HEK293 (cell line): ENCODE measurements at regions not wholly inside any gene's neighbourhood (a gene's known extent, or its start where the extent isn't known, plus 50 kb on each side); places are given as distances from the start of the nearest gene placed in this dataset.

Experiments used
- CTCF ChIA-PET: fragments of 350-600 bp; formaldehyde crosslinking; extraction: SDS; loops from one replicate; lab custom pipeline; 2021; ENCODE audit warnings: antibody characterized with exemption; lab: Yijun Ruan, JAX
- POLR2A ChIA-PET: fragments of 300-600 bp; formaldehyde crosslinking; extraction: SDS; loops from one replicate; lab custom pipeline; 2020; ENCODE audit warnings: antibody characterized with exemption, inconsistent platforms; lab: Yijun Ruan, JAX
- H3K27ac ChIP-seq: fragments of 200-500 bp; sonication (Bioruptor generic); 2 replicates; pipeline ENCODE4 v1.5.1; 2014; ENCODE audit warnings: low read depth, low read length, control low read depth, inconsistent platforms; ENCODE audit errors: extremely low read depth
- H3K36me3 ChIP-seq, 2 experiments: fragments of 200-500 bp in 1 of 2; sonication (Bioruptor generic) in 1 of 2; 1 replicate in 1 of 2; 2 replicates in 1 of 2; pipeline ENCODE4 v1.5.1; 2014 to 2017; ENCODE audit warnings: inconsistent platforms in 2 of 2, low read length in 2 of 2; ENCODE audit not compliant: control insufficient read depth in 2 of 2, insufficient read depth in 1 of 2
- H3K4me1 ChIP-seq: fragments of 200-500 bp; sonication (Bioruptor generic); 2 replicates; pipeline ENCODE4 v1.5.1; 2014; ENCODE audit warnings: mild to moderate bottlenecking, low read length, inconsistent platforms; ENCODE audit not compliant: control insufficient read depth, insufficient read depth
- H3K4me3 ChIP-seq: 2 replicates; pipeline ENCODE4 v1.5.1; 2011; ENCODE audit warnings: low read depth, mild to moderate bottlenecking, control low read depth, low read length, moderate library complexity
- H3K9me3 ChIP-seq: fragments of 200-500 bp; sonication (Bioruptor generic); 2 replicates; pipeline ENCODE4 v1.5.1; 2014; ENCODE audit warnings: low read depth, low read length, inconsistent platforms; ENCODE audit not compliant: control insufficient read depth, insufficient read depth
- BCL11B ChIP-seq: fragments of 450-650 bp; formaldehyde crosslinking; IDR thresholded peaks from 2 replicates; pipeline ENCODE4 v1.5.1; 2016; ENCODE audit warnings: low read depth, missing biosample characterization, missing genetic modification characterization
- IKZF3 ChIP-seq: fragments of 450-650 bp; IDR thresholded peaks from 2 replicates; pipeline ENCODE4 v1.5.0; 2018; ENCODE audit warnings: missing biosample characterization, mild to moderate bottlenecking, missing genetic modification characterization, moderate library complexity
- PRDM1 ChIP-seq: fragments of 450-650 bp; formaldehyde crosslinking; IDR thresholded peaks from 2 replicates; pipeline ENCODE4; 2016; ENCODE audit warnings: missing biosample characterization, missing genetic modification characterization
- SALL2 ChIP-seq: fragments of 450-650 bp; formaldehyde crosslinking; IDR thresholded peaks from 2 replicates; pipeline ENCODE4 v1.5.0; 2017; ENCODE audit warnings: missing biosample characterization, mild to moderate bottlenecking, missing genetic modification characterization, borderline replicate concordance
- WT1 ChIP-seq: fragments of 450-650 bp; formaldehyde crosslinking; IDR thresholded peaks from 2 replicates; pipeline ENCODE4 v1.5.1; 2016; ENCODE audit warnings: missing biosample characterization, missing genetic modification characterization
- ZFP37 ChIP-seq: fragments of 450-650 bp; formaldehyde crosslinking; IDR thresholded peaks from 2 replicates; pipeline ENCODE4 v1.5.1; 2016; ENCODE audit warnings: missing biosample characterization, missing genetic modification characterization
- ZNF19 ChIP-seq: fragments of 450-650 bp; formaldehyde crosslinking; IDR thresholded peaks from 2 replicates; pipeline ENCODE4; 2016; ENCODE audit warnings: missing biosample characterization, missing genetic modification characterization, low read depth
- ZNF292 ChIP-seq: fragments of 450-650 bp; formaldehyde crosslinking; IDR thresholded peaks from 2 replicates; pipeline ENCODE4 v1.5.1; 2016; ENCODE audit warnings: low read depth, missing biosample characterization, missing genetic modification characterization, borderline replicate concordance
- ZNF324 ChIP-seq: fragments of 450-650 bp; formaldehyde crosslinking; IDR thresholded peaks from 2 replicates; pipeline ENCODE4 v1.5.1; 2016; ENCODE audit warnings: missing biosample characterization, missing genetic modification characterization
- ZNF521 ChIP-seq: fragments of 450-650 bp; formaldehyde crosslinking; IDR thresholded peaks from 2 replicates; pipeline ENCODE4 v1.5.1; 2017; ENCODE audit warnings: missing biosample characterization, mild to moderate bottlenecking, missing genetic modification characterization
- ZNF639 ChIP-seq: fragments of 450-650 bp; formaldehyde crosslinking; IDR thresholded peaks from 2 replicates; pipeline ENCODE4 v1.5.1; 2016; ENCODE audit warnings: missing biosample characterization, missing genetic modification characterization
- ZNF654 ChIP-seq: fragments of 450-650 bp; formaldehyde crosslinking; IDR thresholded peaks from 2 replicates; pipeline ENCODE4 v1.5.1; 2016; ENCODE audit warnings: low read depth, missing biosample characterization, missing genetic modification characterization
- ZNF664 ChIP-seq: fragments of 450-650 bp; formaldehyde crosslinking; IDR thresholded peaks from 2 replicates; pipeline ENCODE4 v1.5.1; 2016; ENCODE audit warnings: missing biosample characterization, missing genetic modification characterization
- ZNF791 ChIP-seq: fragments of 450-650 bp; formaldehyde crosslinking; IDR thresholded peaks from 2 replicates; pipeline ENCODE4 v1.5.1; 2016; ENCODE audit warnings: missing biosample characterization, missing genetic modification characterization
- TF ChIP-seq, protein P1 (sequence below): fragments of 450-650 bp; formaldehyde crosslinking; IDR thresholded peaks from 2 replicates; pipeline ENCODE4 v1.5.1; 2016; ENCODE audit warnings: missing biosample characterization, missing genetic modification characterization
- TF ChIP-seq, protein P2 (sequence below): fragments of 450-650 bp; IDR thresholded peaks from 2 replicates; pipeline ENCODE4 v1.5.1; 2018; ENCODE audit warnings: missing biosample characterization, missing genetic modification characterization
- TF ChIP-seq, protein P3 (sequence below): fragments of 450-650 bp; formaldehyde crosslinking; IDR thresholded peaks from 2 replicates; pipeline ENCODE4 v1.5.1; 2016; ENCODE audit warnings: missing biosample characterization, missing genetic modification characterization, low read depth
- TF ChIP-seq, protein P4 (sequence below): fragments of 450-650 bp; formaldehyde crosslinking; IDR thresholded peaks from 2 replicates; pipeline ENCODE4 v1.5.1; 2017; ENCODE audit warnings: missing biosample characterization, missing genetic modification characterization

- POLR2A ChIA-PET, result no interaction called here
- H3K4me1 ChIP-seq, result no peaks in the 10 kb centered on the region
- no peak for TF ChIP-seq ZNF19 (tag by site-specific recombination)
- TF ChIP-seq, protein P1, sequence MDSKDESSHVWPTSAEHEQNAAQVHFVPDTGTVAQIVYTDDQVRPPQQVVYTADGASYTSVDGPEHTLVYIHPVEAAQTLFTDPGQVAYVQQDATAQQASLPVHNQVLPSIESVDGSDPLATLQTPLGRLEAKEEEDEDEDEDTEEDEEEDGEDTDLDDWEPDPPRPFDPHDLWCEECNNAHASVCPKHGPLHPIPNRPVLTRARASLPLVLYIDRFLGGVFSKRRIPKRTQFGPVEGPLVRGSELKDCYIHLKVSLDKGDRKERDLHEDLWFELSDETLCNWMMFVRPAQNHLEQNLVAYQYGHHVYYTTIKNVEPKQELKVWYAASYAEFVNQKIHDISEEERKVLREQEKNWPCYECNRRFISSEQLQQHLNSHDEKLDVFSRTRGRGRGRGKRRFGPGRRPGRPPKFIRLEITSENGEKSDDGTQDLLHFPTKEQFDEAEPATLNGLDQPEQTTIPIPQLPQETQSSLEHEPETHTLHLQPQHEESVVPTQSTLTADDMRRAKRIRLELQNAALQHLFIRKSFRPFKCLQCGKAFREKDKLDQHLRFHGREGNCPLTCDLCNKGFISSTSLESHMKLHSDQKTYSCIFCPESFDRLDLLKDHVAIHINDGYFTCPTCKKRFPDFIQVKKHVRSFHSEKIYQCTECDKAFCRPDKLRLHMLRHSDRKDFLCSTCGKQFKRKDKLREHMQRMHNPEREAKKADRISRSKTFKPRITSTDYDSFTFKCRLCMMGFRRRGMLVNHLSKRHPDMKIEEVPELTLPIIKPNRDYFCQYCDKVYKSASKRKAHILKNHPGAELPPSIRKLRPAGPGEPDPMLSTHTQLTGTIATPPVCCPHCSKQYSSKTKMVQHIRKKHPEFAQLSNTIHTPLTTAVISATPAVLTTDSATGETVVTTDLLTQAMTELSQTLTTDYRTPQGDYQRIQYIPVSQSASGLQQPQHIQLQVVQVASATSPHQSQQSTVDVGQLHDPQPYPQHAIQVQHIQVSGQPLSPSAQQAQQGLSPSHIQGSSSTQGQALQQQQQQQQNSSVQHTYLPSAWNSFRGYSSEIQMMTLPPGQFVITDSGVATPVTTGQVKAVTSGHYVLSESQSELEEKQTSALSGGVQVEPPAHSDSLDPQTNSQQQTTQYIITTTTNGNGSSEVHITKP (tag by site-specific recombination), result no peak
- peak; percentile 37 for TF ChIP-seq ZNF654
- no peak for TF ChIP-seq ZNF521
- TF ChIP-seq, all 188 proteins: peak for 1
- CTCF ChIA-PET, result interaction anchor here (0.6 to 2.6 kb wide), 29 partner anchors 9 to 735 kb away, joined by 3 to 14 read pairs (median 4); no protein-coding TSS in a partner anchor
- no peak overlapping the region for H3K4me3 ChIP-seq
- no peaks in the 10 kb centered on the region for H3K9me3 ChIP-seq
- no peaks in the 10 kb centered on the region for H3K36me3 ChIP-seq
- no peak overlapping the region for H3K27ac ChIP-seq
Measured at GRCh38 chr10:81179805-81180452, 642.2 kb downstream of the SH2D4B start.

DNA sequence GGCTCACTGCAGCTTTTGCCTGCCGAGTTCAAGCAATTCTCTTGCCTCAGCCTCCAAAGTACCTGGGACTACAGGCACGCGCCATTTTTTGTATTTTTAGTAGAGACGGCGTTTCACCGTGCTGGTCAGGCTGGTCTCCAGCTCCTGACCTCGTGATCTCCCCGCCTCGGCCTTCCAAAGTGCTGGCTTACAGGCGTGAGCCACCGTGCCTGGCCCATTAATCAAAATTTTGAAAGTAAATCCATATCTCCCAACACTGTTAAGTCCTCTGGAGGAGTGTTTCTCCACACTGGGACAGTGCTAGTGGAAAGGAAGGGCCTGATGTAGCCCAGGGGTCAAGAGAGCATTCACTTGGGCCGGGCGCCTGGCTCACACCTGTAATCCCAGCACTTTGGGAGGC lies 644.6 kb downstream of the SH2D4B start:
- TF ChIP-seq ZNF664 (no peak), ZNF791 (tag by site-specific recombination) (no peak), WT1 (tag by site-specific recombination) (no peak), SALL2 (tag by site-specific recombination) (no peak), ZNF639 (no peak), ZFP37 (tag by site-specific recombination) (no peak), ZNF324 (tag by site-specific recombination) (no peak)
- TF ChIP-seq, protein P2, sequence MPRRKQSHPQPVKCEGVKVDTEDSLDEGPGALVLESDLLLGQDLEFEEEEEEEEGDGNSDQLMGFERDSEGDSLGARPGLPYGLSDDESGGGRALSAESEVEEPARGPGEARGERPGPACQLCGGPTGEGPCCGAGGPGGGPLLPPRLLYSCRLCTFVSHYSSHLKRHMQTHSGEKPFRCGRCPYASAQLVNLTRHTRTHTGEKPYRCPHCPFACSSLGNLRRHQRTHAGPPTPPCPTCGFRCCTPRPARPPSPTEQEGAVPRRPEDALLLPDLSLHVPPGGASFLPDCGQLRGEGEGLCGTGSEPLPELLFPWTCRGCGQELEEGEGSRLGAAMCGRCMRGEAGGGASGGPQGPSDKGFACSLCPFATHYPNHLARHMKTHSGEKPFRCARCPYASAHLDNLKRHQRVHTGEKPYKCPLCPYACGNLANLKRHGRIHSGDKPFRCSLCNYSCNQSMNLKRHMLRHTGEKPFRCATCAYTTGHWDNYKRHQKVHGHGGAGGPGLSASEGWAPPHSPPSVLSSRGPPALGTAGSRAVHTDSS (tag by site-specific recombination), result no peak

DNA sequence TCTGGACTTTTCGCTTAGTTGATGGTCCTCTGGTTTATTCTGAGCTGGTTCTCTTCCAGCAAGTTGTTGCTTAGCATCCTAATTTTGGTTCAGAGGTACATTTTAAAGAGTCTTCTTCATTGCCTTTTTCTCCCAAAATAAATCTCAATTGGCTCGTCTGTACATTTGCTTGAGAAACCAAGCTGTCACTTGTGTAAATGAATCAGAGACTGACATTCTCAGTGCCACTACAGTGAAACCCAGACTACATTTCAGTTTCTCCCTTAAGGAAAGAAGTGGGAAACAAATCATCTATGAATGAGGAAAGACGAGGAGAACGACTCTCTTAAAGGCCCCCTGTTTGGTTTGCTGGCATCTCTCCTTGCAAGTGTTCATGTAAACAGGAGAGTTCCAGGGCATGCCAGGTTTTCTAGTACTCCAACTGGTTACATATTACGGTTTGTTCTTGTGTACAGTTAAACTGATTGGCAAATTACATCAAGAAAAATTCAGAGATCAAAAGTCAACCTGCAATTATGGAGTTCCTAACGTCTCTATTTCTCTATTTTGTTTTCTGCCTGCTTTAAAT lies 654.6 kb downstream of the SH2D4B start:
- ChIA-PET POLR2A (no interaction called here), CTCF (interaction anchor here (1.5 kb wide), 1 partner anchor 13 kb away, joined by 14 read pairs; no protein-coding TSS in a partner anchor)
- Histone ChIP-seq H3K36me3 (no peaks in the 10 kb centered on the region), H3K9me3 (no peaks in the 10 kb centered on the region), H3K27ac (no peak overlapping the region), H3K4me3 (no peak overlapping the region), H3K4me1 (no peaks in the 10 kb centered on the region)
- TF ChIP-seq BCL11B (tag by site-specific recombination) (no peak), ZNF292 (no peak), IKZF3 (no peak), PRDM1 (tag by site-specific recombination) (no peak)
- TF ChIP-seq, protein P3, sequence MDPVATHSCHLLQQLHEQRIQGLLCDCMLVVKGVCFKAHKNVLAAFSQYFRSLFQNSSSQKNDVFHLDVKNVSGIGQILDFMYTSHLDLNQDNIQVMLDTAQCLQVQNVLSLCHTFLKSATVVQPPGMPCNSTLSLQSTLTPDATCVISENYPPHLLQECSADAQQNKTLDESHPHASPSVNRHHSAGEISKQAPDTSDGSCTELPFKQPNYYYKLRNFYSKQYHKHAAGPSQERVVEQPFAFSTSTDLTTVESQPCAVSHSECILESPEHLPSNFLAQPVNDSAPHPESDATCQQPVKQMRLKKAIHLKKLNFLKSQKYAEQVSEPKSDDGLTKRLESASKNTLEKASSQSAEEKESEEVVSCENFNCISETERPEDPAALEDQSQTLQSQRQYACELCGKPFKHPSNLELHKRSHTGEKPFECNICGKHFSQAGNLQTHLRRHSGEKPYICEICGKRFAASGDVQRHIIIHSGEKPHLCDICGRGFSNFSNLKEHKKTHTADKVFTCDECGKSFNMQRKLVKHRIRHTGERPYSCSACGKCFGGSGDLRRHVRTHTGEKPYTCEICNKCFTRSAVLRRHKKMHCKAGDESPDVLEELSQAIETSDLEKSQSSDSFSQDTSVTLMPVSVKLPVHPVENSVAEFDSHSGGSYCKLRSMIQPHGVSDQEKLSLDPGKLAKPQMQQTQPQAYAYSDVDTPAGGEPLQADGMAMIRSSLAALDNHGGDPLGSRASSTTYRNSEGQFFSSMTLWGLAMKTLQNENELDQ (tag by site-specific recombination), result no peak
- TF ChIP-seq, protein P4, sequence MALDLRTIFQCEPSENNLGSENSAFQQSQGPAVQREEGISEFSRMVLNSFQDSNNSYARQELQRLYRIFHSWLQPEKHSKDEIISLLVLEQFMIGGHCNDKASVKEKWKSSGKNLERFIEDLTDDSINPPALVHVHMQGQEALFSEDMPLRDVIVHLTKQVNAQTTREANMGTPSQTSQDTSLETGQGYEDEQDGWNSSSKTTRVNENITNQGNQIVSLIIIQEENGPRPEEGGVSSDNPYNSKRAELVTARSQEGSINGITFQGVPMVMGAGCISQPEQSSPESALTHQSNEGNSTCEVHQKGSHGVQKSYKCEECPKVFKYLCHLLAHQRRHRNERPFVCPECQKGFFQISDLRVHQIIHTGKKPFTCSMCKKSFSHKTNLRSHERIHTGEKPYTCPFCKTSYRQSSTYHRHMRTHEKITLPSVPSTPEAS (tag by site-specific recombination), result no peak

More for the DNA sequence above, 644.6 kb downstream of the SH2D4B start:
- H3K27ac ChIP-seq, result no peak overlapping the region
- H3K9me3 ChIP-seq, result no peaks in the 10 kb centered on the region
- no peaks in the 10 kb centered on the region for H3K4me1 ChIP-seq
- H3K4me3 ChIP-seq, result no peak overlapping the region
- POLR2A ChIA-PET, result no interaction called here
- CTCF ChIA-PET, result no interaction called here
- no peaks in the 10 kb centered on the region for H3K36me3 ChIP-seq
